GM21717 (cell line): ENCODE measurements at regions not wholly inside any gene's neighbourhood (a gene's known extent, or its start where the extent isn't known, plus 50 kb on each side); places are given as distances from the start of the nearest gene placed in this dataset.
"Not testable (repeated sequence)": the region's sequence is repeated elsewhere in the genome, so short reads cannot be mapped to it uniquely, and the experiment has no call there.

Experiments used
- ATAC-seq: cut with Tn5 transposase; IDR thresholded peaks from one replicate; pipeline ENCODE4 v1.9.1; 2021; ENCODE audit warnings: mild to moderate bottlenecking, moderate library complexity; ENCODE audit not compliant: unreplicated experiment

- not testable (repeated sequence) for ATAC-seq
These were observed 135.1 kb downstream of the CRLF3 start for GRCh38 chr17:30689266-30690000.

- ATAC-seq, result not testable (repeated sequence)
These were observed 137.7 kb downstream of the CRLF3 start for GRCh38 chr17:30686538-30687479.

- ATAC-seq, result not testable (repeated sequence)
These were observed 142.2 kb downstream of the CRLF3 start for GRCh38 chr17:30682280-30682679.

- ATAC-seq, result not testable (repeated sequence)
These were observed 143.8 kb downstream of the CRLF3 start for GRCh38 chr17:30680681-30681080.

- no peak for ATAC-seq
These were observed 146.8 kb downstream of the CRLF3 start for GRCh38 chr17:30677550-30678249.

GRCh38 chr17:30675777-30676492 lies 148.6 kb downstream of the CRLF3 start:
- ATAC-seq, result not testable (repeated sequence)

- ATAC-seq, result not testable (repeated sequence)
These were observed 155.3 kb downstream of the CRLF3 start for GRCh38 chr17:30669217-30669649.

GRCh38 chr17:30668360-30669181 lies 155.9 kb downstream of the CRLF3 start:
- not testable (repeated sequence) for ATAC-seq

- ATAC-seq, result not testable (repeated sequence)
These were observed 156.7 kb downstream of the CRLF3 start for GRCh38 chr17:30667657-30668359.

GRCh38 chr17:30666838-30667656 lies 157.4 kb downstream of the CRLF3 start:
- not testable (repeated sequence) for ATAC-seq

GRCh38 chr17:30663727-30664455 lies 160.6 kb downstream of the CRLF3 start:
- not testable (repeated sequence) for ATAC-seq

GRCh38 chr17:30657148-30657547 lies 167.3 kb downstream of the CRLF3 start:
- not testable (repeated sequence) for ATAC-seq

- not testable (repeated sequence) for ATAC-seq
These were observed 171.5 kb downstream of the CRLF3 start for GRCh38 chr17:30653038-30653437.

- ATAC-seq, result not testable (repeated sequence)
These were observed 172.9 kb downstream of the GOSR1 start for GRCh38 chr17:30650149-30650548.

GRCh38 chr17:30648015-30648620 lies 170.9 kb downstream of the GOSR1 start:
- not testable (repeated sequence) for ATAC-seq

- not testable (repeated sequence) for ATAC-seq
These were observed 168.7 kb downstream of the GOSR1 start for GRCh38 chr17:30645875-30646274.

- not testable (repeated sequence) for ATAC-seq
These were observed 167.5 kb downstream of the GOSR1 start for GRCh38 chr17:30644713-30645112.
